Colon (tissue), 2 donors: ENCODE measurements at regions not wholly inside any gene's neighbourhood (a gene's known extent, or its start where the extent isn't known, plus 50 kb on each side); places are given as distances from the start of the nearest gene placed in this dataset.
A peak's percentile ranks its signal among the peaks of the same experiment; 100 is the strongest.
"Not testable (repeated sequence)": the region's sequence is repeated elsewhere in the genome, so short reads cannot be mapped to it uniquely, and the experiment has no call there.

ENCODE experiments used
- FAIRE-seq: peaks from 2 replicates; lab custom pipeline; 2012; peaks lifted over from hg19 to GRCh38; lab: Jason Lieb, UNC
- donor health status: control.
- donor health status: control.

- no peak for FAIRE-seq
These were observed 105.8 kb upstream of the PDHA1 start for GRCh38 chrX:19237901-19238300.

- FAIRE-seq = no peak
These were observed 100.3 kb upstream of the PDHA1 start for GRCh38 chrX:19243431-19243830.

GRCh38 chrX:19244921-19245320 is 98.8 kb upstream of the PDHA1 start:
- not testable (repeated sequence) for FAIRE-seq

- FAIRE-seq = no peak
These were observed 97.9 kb upstream of the PDHA1 start for GRCh38 chrX:19245711-19246269.

- no peak for FAIRE-seq
These were observed 86.7 kb upstream of the PDHA1 start for GRCh38 chrX:19256986-19257385.

DNA sequence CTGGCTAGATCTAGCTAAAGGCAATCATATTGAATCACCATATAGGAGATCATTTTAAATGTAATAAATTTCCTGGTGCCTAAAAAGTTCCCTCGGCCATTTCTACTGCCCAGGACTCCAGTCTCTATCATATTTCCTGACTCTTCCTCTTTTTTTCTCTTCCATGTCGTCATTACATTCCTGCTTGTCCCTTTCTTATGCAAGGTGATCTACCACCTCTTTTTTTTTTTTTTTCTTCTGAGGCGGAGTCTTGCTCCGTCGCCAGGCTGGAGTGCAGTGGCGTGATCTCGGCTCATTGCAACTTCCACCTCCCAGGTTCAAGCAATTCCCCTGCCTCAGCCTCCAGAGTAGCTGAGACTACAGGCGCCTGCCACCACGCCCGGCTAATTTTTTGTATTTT is 82.7 kb upstream of the PDHA1 start:
- not testable (repeated sequence) for FAIRE-seq

- FAIRE-seq = no peak
These were observed 73.0 kb upstream of the PDHA1 start for GRCh38 chrX:19270727-19271126.

DNA sequence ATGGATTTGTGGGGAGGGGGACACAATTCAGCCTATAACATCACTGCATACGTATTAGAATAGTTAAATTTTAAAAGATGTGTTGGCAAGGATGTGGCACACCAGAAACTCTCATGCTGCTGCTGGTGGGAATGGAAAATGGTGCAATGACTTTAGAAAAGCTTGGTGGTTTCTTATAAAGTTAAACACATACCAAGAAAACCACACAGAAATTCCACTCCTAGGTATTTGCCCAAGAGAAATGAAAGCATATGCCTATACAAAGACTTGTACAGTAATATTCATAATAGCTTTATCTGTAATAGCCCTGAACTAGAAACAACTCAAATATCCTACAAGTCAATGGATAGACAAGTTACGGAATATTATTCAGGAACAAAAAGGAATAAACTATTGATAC is 71.3 kb upstream of the PDHA1 start:
- FAIRE-seq = no peak

- FAIRE-seq = no peak
These were observed 63.1 kb upstream of the PDHA1 start for GRCh38 chrX:19280636-19281035.

GRCh38 chrX:19281256-19281655 is 62.5 kb upstream of the PDHA1 start:
- no peak for FAIRE-seq

DNA sequence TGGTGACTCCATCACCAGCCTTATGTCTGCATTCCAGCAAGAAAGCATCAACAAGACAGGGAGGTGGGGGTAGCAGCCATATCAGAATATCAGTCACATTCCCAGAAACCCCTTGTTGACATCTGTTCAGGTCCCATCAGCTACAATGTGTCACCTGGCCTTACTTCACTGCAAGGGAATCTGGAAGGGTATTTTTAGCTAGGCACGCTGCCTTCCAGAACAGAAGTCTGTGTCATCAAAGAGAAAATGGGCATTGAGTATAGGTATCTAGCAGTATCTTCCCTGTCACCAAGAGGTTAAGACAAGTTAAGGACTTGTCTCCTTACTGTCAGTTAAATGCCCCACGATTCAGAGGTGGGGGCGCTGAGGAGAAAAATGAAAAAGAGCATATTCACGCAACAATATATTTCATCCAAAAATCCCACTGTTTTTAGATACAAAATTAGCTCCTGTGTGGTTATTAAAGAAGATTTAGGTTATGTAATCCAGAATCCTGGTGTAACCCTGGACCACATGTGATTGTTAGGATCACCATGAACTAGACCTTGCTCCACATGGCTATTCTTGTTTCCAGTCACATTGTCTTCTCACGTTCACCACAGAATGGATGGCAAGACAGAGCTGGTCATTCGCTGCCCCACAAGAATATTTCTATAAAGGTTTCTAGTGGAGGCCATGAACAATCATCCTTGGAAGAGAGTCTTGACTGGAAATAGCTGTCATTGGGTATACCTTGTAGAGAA is 60.0 kb upstream of the PDHA1 start:
- FAIRE-seq = no peak

DNA sequence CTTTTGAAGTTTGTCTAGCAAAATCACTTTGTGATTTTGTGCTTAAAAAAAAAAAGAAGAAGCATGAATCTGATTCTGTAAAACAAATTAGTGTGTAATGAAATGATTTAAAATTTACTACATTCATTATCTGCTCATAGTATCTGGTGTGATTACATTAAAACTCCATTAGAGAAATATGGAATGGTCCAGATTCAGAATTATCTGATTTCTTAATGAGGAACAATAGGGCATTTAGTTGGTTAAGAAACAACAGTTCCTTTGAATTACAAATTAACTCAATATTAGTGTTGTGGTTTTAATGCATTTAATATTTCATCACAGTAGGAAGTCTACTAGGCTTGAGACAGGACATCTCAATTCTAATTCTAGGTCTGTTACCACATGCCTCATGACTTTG is 57.9 kb upstream of the PDHA1 start:
- FAIRE-seq = peak; percentile 10

- no peak for FAIRE-seq
These were observed 52.6 kb upstream of the PDHA1 start for GRCh38 chrX:19291086-19291485.

DNA sequence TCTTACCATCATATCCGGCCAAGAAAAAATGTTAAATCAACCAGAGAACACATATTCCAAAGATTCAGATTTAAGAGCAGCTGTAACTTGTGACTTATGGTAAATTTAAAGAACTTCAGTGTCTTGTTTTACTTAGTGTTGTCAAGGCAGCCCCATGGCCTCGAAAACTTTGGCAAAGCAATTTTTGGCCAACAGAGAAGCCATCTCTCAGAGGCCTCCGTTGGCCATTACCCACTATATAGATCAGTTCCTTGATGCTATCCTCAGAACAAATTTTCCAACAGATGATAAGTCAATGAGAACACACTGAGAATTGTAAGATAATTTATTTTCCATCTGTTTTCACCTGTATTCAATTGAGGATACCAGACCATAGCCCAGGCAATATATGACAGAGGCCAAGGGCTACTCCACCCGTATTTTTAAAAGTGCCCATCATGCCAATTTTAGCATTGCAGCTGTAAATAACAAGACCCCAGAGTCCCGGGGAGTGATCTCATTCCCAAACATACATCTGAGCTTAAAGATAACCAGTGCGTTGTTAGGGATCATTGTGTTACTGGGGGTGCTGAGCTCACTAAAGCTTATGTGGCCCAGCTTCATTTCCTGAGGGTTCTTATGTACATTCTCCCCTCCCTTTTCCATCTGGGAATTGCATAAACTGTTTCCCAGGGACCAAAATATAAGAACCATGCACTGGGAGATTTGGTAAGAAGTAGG is 50.0 kb upstream of the PDHA1 start:
- no peak for FAIRE-seq
